ENCODE measurements at regions not wholly inside any gene's neighbourhood (a gene's known extent, or its start where the extent isn't known, plus 50 kb on each side); places are given as distances from the start of the nearest gene placed in this dataset.

DNA sequence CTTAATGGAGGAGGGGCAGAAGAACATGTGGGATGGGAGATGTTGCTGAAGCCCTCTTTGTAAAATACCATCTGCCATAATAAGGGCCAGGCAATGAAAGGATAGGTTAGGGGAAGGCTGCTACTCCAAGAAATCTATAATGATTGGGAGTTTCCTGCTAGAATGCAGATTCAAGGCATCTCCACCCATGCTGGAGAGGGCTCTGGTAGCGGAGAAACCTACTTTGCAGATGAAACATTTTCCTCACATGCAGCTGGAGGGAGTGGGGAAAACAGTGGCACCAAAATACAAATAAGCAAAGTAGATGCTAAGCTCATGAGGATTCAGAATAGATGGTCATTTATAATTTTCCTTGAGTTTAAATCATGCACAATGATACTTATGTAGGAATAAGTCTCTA lies 82.3 kb upstream of the GCFC2 start:
- Histone ChIP-seq H3K36me3 (ENCODE audit: control insufficient read depth, insufficient read depth, low read length) (no peaks in the 10 kb centered on the region), H3K4me3 (ENCODE audit: low read depth in 2 of 2, low read length in 2 of 2) (no peak overlapping the region), H3K27ac (ENCODE audit: low read length) (no peak overlapping the region), H3K27me3 (ENCODE audit: control insufficient read depth, insufficient read depth, low read length) (no peaks in the 10 kb centered on the region), H3K4me1 (ENCODE audit: control insufficient read depth, insufficient read depth, low read length) (no peaks in the 10 kb centered on the region), H3K9me3 (ENCODE audit: control insufficient read depth, insufficient read depth, low read depth, low read length) (no peaks in the 10 kb centered on the region)
- ChIA-PET CTCF (no interaction called here), POLR2A (no interaction called here)
- BruUV-seq (replicated peaks), result no TSS peak
- in situ Hi-C loops (cut with HindIII; ENCODE audit: low pct_unique_long_range_greater_than_20kb, low sequenced_read_pairs), result no loop called here
- ATAC-seq (no peak), DNase-seq (ENCODE audit: low read depth, low spot score) (no peak)
- TF ChIP-seq POLR2AphosphoS5 (IDR thresholded peaks at IDR 0.05; ENCODE audit: low read depth, low read length) (no peak), TCF7L2 (IDR thresholded peaks at IDR 0.05; ENCODE audit: low read depth, low read length) (no peak), SIN3A (IDR thresholded peaks at IDR 0.05; ENCODE audit: borderline replicate concordance, insufficient read depth, low read depth, low read length) (no peak)
- TF ChIP-seq, protein P1, sequence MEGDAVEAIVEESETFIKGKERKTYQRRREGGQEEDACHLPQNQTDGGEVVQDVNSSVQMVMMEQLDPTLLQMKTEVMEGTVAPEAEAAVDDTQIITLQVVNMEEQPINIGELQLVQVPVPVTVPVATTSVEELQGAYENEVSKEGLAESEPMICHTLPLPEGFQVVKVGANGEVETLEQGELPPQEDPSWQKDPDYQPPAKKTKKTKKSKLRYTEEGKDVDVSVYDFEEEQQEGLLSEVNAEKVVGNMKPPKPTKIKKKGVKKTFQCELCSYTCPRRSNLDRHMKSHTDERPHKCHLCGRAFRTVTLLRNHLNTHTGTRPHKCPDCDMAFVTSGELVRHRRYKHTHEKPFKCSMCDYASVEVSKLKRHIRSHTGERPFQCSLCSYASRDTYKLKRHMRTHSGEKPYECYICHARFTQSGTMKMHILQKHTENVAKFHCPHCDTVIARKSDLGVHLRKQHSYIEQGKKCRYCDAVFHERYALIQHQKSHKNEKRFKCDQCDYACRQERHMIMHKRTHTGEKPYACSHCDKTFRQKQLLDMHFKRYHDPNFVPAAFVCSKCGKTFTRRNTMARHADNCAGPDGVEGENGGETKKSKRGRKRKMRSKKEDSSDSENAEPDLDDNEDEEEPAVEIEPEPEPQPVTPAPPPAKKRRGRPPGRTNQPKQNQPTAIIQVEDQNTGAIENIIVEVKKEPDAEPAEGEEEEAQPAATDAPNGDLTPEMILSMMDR (IDR thresholded peaks at IDR 0.05), result no peak
- TF ChIP-seq, protein P2, sequence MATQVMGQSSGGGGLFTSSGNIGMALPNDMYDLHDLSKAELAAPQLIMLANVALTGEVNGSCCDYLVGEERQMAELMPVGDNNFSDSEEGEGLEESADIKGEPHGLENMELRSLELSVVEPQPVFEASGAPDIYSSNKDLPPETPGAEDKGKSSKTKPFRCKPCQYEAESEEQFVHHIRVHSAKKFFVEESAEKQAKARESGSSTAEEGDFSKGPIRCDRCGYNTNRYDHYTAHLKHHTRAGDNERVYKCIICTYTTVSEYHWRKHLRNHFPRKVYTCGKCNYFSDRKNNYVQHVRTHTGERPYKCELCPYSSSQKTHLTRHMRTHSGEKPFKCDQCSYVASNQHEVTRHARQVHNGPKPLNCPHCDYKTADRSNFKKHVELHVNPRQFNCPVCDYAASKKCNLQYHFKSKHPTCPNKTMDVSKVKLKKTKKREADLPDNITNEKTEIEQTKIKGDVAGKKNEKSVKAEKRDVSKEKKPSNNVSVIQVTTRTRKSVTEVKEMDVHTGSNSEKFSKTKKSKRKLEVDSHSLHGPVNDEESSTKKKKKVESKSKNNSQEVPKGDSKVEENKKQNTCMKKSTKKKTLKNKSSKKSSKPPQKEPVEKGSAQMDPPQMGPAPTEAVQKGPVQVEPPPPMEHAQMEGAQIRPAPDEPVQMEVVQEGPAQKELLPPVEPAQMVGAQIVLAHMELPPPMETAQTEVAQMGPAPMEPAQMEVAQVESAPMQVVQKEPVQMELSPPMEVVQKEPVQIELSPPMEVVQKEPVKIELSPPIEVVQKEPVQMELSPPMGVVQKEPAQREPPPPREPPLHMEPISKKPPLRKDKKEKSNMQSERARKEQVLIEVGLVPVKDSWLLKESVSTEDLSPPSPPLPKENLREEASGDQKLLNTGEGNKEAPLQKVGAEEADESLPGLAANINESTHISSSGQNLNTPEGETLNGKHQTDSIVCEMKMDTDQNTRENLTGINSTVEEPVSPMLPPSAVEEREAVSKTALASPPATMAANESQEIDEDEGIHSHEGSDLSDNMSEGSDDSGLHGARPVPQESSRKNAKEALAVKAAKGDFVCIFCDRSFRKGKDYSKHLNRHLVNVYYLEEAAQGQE (IDR thresholded peaks at IDR 0.05; ENCODE audit: insufficient read depth in 1 of 2, low read depth in 2 of 2, low read length in 1 of 2), result no peak
- intact Hi-C loops (cut with micrococcal nuclease; ENCODE audit: unreplicated experiment), result no loop called here

DNA sequence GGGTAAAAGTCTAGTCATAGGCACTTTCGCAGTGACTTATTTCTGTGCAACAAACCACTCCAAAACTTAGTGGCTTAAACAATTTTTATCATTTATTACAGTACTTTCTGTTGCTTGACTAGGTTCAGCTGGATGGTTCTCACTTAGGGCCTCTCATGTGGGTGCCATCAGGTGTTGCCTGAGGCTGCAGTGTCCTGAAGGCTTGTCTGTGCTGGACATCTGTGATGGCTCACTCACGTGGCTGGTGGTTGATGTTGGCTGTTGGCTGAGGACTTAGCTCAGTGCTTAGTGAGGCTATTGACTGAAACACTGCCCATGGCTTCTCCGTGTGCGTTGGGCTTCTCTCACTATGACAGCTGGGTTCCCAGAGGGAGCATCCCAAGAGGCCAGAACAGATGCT lies 81.4 kb upstream of the GCFC2 start:
- H3K27me3 ChIP-seq (ENCODE audit: control insufficient read depth, insufficient read depth, low read length), result no peaks in the 10 kb centered on the region
- no peak overlapping the region for H3K4me3 ChIP-seq (ENCODE audit: low read depth in 2 of 2, low read length in 2 of 2)
- ChIA-PET CTCF (no interaction called here), POLR2A (no interaction called here)
- TF ChIP-seq, protein P2 (IDR thresholded peaks at IDR 0.05; ENCODE audit: insufficient read depth in 1 of 2, low read depth in 2 of 2, low read length in 1 of 2), result no peak
- TF ChIP-seq TCF7L2 (IDR thresholded peaks at IDR 0.05; ENCODE audit: low read depth, low read length), result no peak
- TF ChIP-seq POLR2AphosphoS5 (IDR thresholded peaks at IDR 0.05; ENCODE audit: low read depth, low read length), result no peak
- TF ChIP-seq SIN3A (IDR thresholded peaks at IDR 0.05; ENCODE audit: borderline replicate concordance, insufficient read depth, low read depth, low read length), result no peak
- TF ChIP-seq, protein P1 (IDR thresholded peaks at IDR 0.05), result no peak
- intact Hi-C loops (cut with micrococcal nuclease; ENCODE audit: unreplicated experiment) (no loop called here), in situ Hi-C loops (cut with HindIII; ENCODE audit: low pct_unique_long_range_greater_than_20kb, low sequenced_read_pairs) (no loop called here)
- no peak for ATAC-seq
- H3K27ac ChIP-seq (ENCODE audit: low read length), result no peak overlapping the region
- H3K36me3 ChIP-seq (ENCODE audit: control insufficient read depth, insufficient read depth, low read length), result no peaks in the 10 kb centered on the region
- BruUV-seq (replicated peaks), result no TSS peak
- H3K4me1 ChIP-seq (ENCODE audit: control insufficient read depth, insufficient read depth, low read length), result no peaks in the 10 kb centered on the region
- DNase-seq (ENCODE audit: low read depth, low spot score), result no peak
- H3K9me3 ChIP-seq (ENCODE audit: control insufficient read depth, insufficient read depth, low read depth, low read length), result no peaks in the 10 kb centered on the region

All from Panc1 (cell line).